HG03439 (cell line): ENCODE measurements at regions not wholly inside any gene's neighbourhood (a gene's known extent, or its start where the extent isn't known, plus 50 kb on each side); places are given as distances from the start of the nearest gene placed in this dataset.
"Not testable (repeated sequence)": the region's sequence is repeated elsewhere in the genome, so short reads cannot be mapped to it uniquely, and the experiment has no call there.

ENCODE experiments used
- ATAC-seq: cut with Tn5 transposase; IDR thresholded peaks from one replicate; pipeline ENCODE4 v1.9.1; 2021; ENCODE audit warnings: mild to moderate bottlenecking, moderate library complexity; ENCODE audit not compliant: unreplicated experiment

DNA sequence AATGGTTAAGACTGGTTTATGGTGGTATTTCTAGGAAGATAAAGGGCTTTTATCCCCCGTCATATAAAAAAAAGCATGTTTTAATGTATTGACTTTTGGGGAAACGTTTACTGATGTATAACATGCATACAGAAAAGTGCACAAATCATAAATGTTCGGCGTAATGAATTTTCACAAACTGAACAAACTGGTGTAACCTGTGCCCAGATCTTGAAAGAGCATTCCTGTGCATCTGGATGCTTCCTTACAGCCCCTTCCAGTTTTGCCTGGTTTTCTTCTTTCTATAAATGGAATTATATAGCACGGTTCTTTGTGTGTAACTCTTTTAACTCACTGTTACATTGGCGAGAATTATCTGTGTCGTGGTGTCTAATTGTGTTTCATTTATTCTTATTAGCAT lies 693.8 kb upstream of the TBX3 start:
- ATAC-seq = no peak

DNA sequence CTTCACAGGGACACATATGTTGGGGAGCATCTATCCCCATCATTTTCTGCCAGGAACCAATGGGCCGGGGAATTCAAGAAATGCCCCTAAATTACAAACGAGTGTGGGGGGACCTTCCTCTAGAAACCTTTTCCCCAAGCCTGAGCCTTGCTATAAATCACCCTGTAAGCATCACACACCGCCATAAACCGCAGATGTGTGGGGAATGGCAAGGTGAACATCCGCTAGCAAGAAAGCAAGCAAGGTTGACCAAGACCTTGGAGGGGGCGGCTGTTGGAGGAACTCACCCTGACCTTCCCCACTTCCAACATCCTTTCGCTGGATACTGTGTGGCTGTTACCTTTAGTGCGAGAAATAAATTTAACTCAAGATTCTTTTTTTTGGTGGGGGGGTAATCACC lies 693.3 kb upstream of the TBX3 start:
- no peak for ATAC-seq

- ATAC-seq = peak; percentile 69
Measured at GRCh38 chr12:115375186-115375991, 691.4 kb upstream of the TBX3 start.

DNA sequence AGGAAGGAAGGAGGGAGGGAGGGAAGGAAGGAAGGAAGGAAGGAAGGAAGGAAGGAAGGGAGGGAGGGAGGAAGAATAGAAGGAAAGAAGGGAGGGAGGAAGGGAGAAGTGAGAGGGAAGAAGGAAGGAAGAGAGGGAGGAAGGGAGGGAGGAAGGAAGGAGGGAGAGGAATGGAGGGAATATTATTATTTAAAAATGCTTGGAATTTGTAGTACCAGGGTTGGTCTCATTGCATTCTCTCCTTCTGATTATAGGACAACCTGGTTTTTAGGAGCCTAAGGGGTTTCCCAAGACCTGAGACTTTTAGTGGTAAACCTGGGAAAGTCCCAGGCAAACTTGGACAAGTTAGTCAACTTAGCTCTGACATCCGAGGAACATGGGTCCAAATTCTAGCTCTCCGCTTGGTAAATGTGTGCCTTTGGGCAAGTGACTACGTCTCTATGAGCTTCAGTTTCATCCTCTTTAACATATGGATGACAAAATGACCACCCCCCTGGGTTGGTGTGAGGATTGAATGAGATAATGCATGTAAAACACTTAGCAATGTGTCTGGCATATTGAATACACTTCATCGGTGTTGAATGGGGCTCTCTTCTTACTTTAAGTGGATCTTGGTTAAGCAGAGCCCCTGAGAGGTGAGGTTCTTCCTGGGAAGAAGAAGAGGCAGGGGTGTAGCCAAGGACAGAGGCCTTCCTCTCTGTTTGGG lies 690.7 kb upstream of the TBX3 start:
- ATAC-seq = no peak

GRCh38 chr12:115371711-115372110 lies 687.7 kb upstream of the TBX3 start:
- ATAC-seq = no peak

- no peak for ATAC-seq
Measured at GRCh38 chr12:115370650-115371049, 686.7 kb upstream of the TBX3 start.

GRCh38 chr12:115370207-115370606 lies 686.2 kb upstream of the TBX3 start:
- ATAC-seq = no peak

GRCh38 chr12:115366277-115366676 lies 682.3 kb upstream of the TBX3 start:
- ATAC-seq = not testable (repeated sequence)

DNA sequence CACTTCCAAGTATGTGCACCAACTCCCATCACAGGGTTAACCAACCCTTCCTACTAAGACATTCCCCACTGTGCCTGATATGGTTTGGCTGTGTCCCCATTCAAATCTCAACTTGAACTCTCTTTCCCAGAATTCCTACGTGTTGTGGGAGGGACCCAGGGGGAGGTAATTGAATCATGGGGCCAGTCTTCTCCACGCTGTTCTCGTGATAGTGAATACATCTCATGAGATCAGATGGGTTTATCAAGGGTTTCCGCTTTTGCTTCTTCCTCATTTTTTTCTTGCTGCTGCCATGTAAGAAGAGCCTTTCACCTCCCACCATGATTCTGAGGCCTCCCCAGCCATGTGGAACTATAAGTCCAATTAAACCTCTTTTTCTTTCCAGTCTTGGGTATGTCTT lies 681.8 kb upstream of the TBX3 start:
- ATAC-seq = not testable (repeated sequence)

DNA sequence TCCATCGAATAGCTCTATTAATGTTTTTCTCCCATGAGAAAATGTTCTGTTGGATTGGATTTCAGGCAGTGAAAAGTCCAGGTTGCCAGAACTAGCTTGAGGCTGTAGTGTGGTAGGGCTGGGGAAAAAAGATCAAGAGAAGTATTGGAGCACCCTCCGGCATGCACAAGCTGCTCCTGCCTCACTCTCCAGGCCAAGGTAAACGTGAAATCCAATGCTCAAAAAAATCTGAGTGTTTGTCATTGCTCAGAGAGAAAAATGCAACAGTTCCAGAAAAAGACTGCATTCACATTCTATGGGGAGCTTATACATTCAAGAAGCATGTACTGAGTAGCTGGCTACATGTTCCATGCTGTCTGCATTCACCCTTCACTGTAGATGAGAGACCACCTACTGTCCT lies 680.9 kb upstream of the TBX3 start:
- no peak for ATAC-seq

GRCh38 chr12:115362339-115362976 lies 678.5 kb upstream of the TBX3 start:
- ATAC-seq = no peak

GRCh38 chr12:115357681-115358080 lies 673.7 kb upstream of the TBX3 start:
- no peak for ATAC-seq

DNA sequence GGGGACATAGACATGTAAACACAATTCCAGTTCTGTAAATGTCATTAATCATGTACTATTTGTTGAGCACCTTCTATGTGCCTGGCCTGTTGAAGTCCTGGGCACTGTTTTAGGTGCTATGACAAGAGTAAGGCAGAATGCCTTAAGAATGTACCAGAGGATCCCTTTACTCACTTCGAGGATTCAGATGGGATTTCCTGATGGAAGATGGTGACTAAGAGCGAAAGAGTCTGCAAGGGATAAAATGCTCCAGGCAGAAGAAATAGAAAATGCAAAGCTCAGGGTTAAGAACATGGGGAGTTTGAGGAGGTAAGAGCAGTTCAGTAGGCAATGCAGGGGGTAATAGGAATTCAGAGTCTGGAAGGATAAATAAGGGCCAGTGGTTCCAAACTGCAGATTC lies 671.3 kb upstream of the TBX3 start:
- no peak for ATAC-seq

DNA sequence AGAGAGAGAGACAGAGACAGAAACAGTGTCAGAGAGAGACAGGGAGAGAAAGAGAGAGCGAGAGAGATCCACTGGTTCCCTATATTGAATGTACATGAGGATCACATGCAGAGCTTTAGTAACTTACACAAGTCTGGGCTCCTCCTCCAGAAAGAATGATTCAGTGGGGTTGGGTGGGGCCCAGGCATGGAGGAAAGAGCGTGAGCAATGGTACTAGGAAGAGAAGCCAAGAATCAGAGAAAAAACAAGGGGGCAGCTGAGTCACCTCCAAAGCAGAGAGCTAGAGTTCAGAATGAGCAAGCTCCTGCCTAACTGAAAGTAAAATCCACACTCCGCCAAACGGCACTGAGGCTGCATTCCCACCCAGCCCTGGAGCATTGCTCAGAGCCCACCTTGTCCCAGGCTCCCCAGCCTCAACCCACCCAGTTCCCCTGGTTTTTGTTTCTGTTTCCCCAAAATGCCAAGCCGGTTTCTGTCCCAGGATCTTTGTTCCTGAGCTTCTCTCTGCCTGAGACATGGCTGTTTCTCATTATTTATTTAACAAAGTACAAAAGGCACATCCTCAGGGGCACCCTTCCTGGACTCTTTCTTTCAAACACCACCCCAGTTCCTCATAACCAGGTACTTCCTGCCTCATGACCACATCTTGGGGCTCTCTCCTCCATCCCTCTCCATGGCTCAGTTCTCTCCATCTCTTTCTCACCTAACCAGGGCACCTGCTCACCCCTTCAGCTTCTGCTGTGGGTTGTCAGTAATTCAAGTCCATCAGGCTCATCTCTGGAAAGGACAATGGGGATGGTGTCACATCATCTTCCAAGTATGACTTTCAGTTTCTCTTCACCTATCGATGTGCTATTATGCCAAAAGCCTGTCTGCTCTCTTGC lies 670.3 kb upstream of the TBX3 start:
- ATAC-seq = no peak

- ATAC-seq = no peak
Measured at GRCh38 chr12:115353467-115353866, 669.5 kb upstream of the TBX3 start.

DNA sequence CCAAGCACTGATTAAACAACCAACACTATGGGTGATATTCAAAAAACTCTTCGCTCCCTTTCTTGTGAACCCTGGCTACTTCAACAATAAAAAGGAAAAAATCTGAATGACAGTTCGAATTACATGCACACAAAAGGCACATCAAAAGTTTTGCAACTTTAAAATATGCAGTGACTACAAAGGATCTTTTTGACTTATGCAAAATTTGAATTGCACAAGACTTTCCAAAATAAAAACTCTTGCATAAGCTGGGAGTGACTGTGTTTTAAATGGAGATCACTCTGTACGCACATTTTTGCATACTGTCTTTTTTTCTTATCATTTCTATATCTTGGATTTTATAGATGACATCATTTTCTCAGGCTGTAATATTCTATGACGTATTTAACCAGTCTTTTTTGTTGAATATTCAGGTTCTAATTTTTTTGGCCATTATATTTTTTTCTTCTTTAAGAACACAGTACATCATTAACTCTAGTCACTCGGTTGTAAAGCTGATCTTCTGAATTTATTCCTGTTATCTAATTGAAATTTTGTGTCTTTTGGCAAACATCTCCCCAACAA lies 667.6 kb upstream of the TBX3 start:
- no peak for ATAC-seq

GRCh38 chr12:115349711-115350110 lies 665.7 kb upstream of the TBX3 start:
- no peak for ATAC-seq

- ATAC-seq = no peak
Measured at GRCh38 chr12:115348301-115348700, 664.3 kb upstream of the TBX3 start.

DNA sequence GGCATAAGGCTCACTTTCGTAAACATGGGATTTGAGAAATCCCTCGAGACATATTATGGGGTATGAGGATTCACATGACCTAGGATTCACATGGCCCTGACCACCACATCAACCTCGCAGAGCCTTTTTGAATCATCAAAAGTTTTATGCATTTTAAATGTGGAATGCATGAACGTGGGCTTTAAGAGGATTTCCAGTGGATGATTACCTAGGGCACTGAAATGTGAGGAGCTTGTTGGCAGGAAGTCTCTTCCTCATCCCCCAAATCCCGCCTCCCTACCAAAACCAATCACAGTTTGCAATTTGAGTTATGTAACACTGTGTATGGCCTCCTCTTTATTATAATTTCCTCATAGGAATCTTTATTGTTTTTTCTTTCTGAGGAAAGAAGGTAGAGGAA lies 659.6 kb upstream of the TBX3 start:
- no peak for ATAC-seq

GRCh38 chr12:115343008-115343407 lies 659.0 kb upstream of the TBX3 start:
- no peak for ATAC-seq

- ATAC-seq = no peak
Measured at GRCh38 chr12:115341442-115341841, 657.5 kb upstream of the TBX3 start.
